ENCODE measurements at regions not wholly inside any gene's neighbourhood (a gene's known extent, or its start where the extent isn't known, plus 50 kb on each side); places are given as distances from the start of the nearest gene placed in this dataset.
"Not testable (repeated sequence)": the region's sequence is repeated elsewhere in the genome, so short reads cannot be mapped to it uniquely, and the experiment has no call there.

DNA sequence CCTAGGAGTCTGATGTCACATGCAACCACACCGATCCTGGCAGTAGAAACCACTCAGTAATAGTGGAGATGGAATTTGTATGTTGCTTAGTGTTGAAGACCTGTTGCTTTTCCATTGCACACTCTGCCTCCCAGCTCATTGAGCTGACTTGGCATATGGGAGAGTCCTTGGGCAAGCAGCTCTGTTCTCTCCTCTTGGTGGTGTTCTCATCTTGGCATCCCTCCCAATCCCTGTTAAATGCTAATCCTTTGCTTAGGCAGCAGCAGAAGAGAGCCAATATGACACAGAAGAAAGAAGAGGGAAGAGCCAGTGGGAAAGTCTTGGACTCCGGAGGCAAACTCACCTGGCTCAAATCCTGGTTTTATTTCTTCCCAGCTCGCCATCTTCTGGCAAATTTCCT, 178.0 kb upstream of the CAND1 start:
- no peak for DNase-seq

- DNase-seq = no peak
These were observed 177.5 kb upstream of the CAND1 start for GRCh38 chr12:67091678-67092077.

DNA sequence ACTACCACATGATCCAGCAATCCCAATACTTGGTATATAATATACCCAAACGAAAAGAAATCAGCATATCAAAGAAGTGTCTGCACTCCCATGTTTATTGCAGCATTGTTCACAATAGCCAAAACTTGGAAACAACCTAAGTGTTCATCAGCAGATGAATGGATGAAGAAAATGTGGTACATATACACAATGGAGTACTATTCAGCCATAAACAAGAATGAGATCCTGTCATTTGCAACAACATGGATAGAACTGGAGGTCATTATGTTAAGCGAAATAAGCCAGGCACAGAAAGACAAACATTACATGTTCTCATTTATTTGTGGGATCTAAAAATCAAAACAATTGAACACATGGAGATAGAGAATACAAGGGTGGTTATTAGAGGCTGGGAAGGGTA, 176.2 kb upstream of the CAND1 start:
- DNase-seq = not testable (repeated sequence)

GRCh38 chr12:67096533-67097318, 172.4 kb upstream of the CAND1 start:
- no peak for DNase-seq

DNA sequence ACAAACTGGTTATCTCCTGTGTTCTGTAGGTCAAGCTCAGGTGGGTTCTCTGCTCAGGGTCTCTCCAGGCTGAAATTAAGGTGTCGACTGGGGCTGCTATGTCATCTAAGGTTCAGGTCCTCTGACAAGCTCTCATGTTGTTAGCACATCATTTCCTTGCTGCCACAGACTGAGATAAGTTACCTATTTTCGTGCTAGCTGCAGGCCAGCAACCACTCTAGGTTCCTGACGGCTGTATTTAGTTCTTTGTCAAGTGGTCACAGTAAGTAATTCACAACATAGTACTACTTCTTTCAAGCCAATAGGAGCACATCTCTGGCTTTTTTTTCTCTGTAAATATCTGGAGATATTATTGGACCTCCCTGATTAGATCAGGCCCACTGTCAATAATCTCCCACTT, 169.3 kb upstream of the CAND1 start:
- DNase-seq = no peak

DNA sequence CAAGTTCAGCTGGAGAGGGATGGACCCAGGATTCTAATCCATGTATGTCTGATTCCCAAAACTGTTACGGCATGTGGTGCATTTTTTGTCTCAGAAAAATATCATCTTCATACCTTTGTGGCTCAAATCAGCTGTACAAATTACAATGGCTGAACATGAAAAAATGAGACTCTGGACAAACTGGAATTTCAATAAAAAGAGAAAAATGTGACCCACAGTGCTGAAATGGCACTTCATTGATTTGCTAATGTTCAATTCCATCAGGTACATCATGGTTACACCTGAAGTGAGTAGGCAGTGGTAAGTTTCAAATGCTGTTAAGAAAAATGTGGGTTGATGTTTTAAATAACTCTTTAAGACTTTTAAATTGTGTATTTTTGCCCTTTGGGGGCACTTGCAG, 165.6 kb upstream of the CAND1 start:
- no peak for DNase-seq

DNA sequence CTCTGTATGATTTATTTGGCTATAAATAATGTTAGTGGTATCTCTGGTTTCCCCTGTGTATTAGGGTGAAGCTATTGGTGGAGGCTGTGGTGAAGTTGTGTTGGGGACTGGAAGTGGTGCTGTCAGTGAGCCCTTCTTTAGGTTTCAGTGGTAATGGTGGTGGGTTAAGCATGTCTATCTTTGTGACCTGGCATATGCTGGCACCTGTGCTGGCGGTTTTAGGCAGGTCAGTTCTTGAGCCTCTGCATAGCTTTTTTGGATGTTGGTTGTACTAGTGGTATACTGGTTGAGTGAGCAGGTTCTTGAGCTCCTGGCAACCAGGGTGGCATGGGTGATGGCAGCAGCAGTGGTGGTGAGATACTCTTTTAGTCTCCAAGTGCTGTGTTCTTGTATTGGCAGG, 161.9 kb upstream of the CAND1 start:
- no peak for DNase-seq

DNA sequence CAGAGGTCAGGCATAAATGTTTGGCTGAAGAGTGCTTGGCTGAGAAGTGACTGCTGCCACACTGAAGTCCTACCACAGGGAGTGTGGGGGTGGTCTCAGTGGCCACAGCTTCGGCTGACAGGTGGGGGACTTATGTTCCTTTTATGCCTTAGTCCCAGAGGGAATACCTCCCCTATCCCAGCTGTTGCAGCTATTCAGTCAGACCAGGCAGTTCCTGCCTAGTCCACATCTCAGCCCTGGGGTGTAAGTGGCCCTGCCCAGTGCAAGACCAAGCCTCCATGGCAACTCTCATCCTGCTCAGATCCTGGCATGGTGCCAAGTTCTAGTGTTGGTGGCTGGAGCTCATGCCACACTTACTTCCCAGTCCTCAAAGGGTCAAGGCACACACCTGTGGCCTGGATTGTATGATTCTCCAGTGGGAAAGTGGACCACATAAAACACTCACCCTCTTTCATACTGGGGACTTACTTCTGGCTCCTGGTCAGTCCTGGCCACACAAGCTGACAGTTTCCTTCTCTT, 161.3 kb upstream of the CAND1 start:
- DNase-seq = no peak

GRCh38 chr12:67110345-67110744, 158.8 kb upstream of the CAND1 start:
- DNase-seq = not testable (repeated sequence)

GRCh38 chr12:67111182-67111581, 158.0 kb upstream of the CAND1 start:
- DNase-seq = no peak

GRCh38 chr12:67112586-67112985, 156.6 kb upstream of the CAND1 start:
- DNase-seq = no peak

DNA sequence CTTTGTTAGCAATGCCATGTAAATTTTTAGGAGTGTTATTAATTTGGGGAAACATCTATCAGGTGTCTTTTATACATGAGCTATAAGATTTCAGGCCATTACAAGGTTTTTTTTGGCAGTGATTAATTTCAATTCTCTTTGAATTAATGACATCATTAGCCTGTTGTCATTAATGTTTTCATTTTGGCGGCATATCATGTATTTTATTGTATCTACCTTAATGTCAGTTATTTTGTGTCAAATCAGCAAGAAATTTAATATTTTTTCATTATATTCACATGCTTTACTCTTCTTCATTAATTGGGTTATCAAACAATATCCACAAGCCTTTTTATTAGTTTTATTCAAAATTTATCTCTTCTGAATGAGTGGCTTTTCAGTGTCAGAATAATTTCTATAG, 153.0 kb upstream of the CAND1 start:
- DNase-seq = no peak

DNA sequence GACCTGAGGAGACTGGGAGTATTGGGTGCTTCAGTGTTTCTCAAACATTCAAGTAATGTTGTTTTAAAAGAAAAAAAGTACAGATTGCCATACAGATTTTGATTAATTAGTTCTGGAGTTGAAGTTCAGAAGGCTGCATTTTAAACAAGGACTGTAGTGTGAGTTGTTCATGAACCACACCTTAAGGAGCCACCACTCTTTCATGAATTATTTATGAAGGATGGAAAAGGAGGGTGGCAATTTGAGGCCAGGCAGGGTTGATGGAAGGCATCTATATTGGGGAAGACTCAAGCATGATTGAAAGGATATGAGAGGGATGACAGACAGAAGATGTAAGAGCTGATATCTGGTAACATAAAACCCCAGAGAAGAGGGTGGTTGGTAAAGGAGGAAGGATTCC, 146.6 kb upstream of the CAND1 start:
- DNase-seq = no peak

GRCh38 chr12:67137256-67137655, 131.9 kb upstream of the CAND1 start:
- DNase-seq = no peak

DNA sequence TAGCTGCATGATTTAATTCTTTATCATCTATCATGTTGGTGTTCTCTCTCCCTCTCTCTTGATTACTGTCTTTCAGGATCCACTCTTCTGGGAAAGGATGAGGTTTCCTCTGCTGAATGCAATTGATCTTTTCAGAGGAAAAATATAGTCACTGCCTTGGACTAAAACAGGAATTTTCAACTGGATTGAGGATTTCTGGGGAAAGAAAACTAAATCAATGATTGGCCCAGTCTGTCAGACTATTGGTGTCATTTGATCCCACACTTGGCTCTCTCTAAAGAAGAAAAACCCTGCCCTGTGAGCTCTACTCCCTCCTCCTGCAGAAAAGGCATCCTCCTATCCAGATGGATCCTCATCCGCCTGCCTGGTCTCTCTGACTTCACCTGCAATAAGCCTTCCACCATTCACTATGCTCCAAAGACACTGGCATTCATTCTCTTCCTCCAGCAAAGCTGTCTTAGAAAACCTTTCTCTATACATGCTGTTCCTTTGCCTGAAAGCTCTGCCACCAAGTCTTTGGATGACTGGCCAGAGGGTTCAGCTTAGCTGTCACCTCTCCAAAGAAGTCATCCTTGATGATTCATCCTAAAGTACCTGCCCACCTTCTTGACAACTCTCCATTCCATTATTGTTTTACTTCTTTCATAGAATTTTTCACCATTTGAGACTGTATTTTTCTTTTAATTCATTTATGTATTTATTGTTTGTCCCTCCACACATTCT, 127.7 kb upstream of the CAND1 start:
- no peak for DNase-seq

GRCh38 chr12:67145692-67146091, 123.5 kb upstream of the CAND1 start:
- DNase-seq = no peak

- DNase-seq = no peak
These were observed 122.1 kb upstream of the CAND1 start for GRCh38 chr12:67147030-67147429.

- peak in 1 of 5 donors; percentile 48 for DNase-seq
These were observed 121.7 kb upstream of the CAND1 start for GRCh38 chr12:67147447-67147846.

GRCh38 chr12:67148265-67148664, 120.9 kb upstream of the CAND1 start:
- no peak for DNase-seq

- DNase-seq = no peak
These were observed 117.3 kb upstream of the CAND1 start for GRCh38 chr12:67151886-67152285.

- no peak for DNase-seq
These were observed 116.7 kb upstream of the CAND1 start for GRCh38 chr12:67152451-67152850.

GRCh38 chr12:67154901-67155300, 114.3 kb upstream of the CAND1 start:
- DNase-seq = no peak

- DNase-seq = no peak
These were observed 113.3 kb upstream of the CAND1 start for GRCh38 chr12:67155863-67156262.

DNA sequence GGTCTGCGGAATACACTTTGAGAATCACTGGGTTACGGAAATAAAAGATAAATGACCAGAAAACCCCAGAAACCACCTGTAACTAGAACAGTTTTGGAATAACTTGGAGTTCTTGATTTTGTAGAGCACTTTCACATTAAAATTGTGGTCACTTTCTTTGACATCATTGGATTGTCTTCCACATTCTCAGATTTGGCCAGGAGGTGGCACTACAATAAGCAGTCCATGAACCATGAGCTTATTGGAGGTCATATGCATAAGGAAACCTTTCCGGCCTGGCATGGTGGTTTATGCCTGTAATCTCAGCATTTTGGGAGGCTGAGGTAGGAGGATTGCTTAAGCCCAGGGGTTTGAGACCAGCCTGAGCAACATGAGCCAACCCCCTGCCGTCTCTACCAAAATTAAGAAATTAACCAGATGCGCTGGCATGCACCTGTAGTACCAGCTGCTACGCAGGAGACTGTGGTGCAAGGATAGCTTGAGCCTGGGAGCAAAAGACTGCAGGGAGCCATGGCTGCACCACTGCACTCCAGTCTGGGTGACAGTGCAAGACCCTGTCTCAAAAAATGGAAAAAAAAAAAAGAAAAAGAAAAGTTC, 107.7 kb upstream of the CAND1 start:
- DNase-seq = peak in 2 of 5 donors; percentile 11 to 32
